DND-41 (cell line): ENCODE measurements at regions not wholly inside any gene's neighbourhood (a gene's known extent, or its start where the extent isn't known, plus 50 kb on each side); places are given as distances from the start of the nearest gene placed in this dataset.

Experiments used
- EZH2 ChIP-seq: IDR thresholded peaks from 3 replicates; pipeline ENCODE4 v1.6.1; 2012; ENCODE audit warnings: borderline replicate concordance, low read depth, mild to moderate bottlenecking, moderate library complexity, low read length, inconsistent platforms; ENCODE audit not compliant: severe bottlenecking
- TF ChIP-seq, protein P1 (sequence below): IDR thresholded peaks from 2 replicates; pipeline ENCODE4 v1.5.1; 2012; ENCODE audit warnings: borderline replicate concordance, low read length, moderate library complexity, mild to moderate bottlenecking; ENCODE audit not compliant: poor library complexity, severe bottlenecking; ENCODE audit errors: extremely low read depth

DNA sequence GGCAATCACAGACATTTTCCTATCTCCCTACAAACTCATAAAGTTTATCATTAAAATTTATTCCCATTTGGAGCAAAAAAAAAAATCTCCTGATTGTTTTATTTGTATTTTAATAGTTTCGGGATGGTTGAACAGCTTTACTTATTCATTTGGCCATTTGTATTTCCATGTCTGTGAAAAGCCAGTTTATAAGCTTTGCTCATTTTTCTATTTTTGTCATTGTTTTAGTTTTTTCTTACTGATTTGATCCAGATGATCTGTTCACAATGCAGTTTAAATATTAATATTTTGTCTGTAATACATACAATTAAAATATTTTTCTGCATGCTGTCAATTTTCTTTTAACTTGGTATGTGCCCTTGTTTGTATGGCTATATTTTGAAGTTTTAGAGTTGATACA lies 65.2 kb upstream of the CCN2 start:
- TF ChIP-seq, protein P1, sequence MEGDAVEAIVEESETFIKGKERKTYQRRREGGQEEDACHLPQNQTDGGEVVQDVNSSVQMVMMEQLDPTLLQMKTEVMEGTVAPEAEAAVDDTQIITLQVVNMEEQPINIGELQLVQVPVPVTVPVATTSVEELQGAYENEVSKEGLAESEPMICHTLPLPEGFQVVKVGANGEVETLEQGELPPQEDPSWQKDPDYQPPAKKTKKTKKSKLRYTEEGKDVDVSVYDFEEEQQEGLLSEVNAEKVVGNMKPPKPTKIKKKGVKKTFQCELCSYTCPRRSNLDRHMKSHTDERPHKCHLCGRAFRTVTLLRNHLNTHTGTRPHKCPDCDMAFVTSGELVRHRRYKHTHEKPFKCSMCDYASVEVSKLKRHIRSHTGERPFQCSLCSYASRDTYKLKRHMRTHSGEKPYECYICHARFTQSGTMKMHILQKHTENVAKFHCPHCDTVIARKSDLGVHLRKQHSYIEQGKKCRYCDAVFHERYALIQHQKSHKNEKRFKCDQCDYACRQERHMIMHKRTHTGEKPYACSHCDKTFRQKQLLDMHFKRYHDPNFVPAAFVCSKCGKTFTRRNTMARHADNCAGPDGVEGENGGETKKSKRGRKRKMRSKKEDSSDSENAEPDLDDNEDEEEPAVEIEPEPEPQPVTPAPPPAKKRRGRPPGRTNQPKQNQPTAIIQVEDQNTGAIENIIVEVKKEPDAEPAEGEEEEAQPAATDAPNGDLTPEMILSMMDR: no peak
- no peak for TF ChIP-seq EZH2
